ENCODE measurements at regions not wholly inside any gene's neighbourhood (a gene's known extent, or its start where the extent isn't known, plus 50 kb on each side); places are given as distances from the start of the nearest gene placed in this dataset.

DNA sequence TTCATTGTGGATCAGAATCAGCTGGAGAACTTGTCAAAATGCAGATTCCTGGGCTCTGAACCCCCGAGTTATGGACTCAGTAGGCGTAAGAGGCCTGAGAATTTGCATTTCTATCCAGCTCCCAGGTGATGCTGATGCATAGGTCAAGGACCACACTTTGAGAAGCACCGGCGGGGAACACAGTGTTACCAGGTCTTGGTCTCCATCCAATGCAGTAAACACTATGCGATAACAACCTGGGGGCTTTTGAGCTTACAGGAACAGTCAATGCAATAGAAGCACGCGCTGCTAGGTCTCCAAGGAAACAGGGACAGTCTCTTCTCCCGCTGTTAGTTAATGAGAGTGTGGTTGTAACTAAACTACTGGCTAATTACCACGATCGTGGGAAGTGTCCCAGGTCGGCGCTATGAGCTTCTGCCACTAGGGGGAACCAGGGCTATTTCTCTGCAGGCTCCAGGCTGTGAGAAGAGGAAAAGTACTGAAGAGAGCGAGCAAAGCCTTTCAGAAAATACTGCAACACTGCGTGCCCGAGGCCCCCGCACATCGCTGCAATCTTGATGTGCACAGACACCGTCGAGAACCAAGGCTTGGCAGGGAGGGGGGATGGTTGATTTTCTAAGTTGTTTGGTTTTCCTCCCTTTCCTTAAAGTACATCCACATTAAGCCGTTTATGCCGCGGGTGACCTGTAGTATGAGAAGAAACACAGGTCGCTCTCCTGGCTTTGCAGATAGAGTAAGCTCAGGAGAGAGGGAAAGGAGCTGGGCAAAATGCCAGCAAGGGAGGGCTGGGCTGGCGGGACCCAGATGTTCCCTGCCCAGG, 52.0 kb upstream of the KCNA1 start:
- peak; percentile 33 to 88 (median 71) for DNase-seq (ENCODE audit: low read depth in 2 of 3, low spot score in 2 of 3)

DNA sequence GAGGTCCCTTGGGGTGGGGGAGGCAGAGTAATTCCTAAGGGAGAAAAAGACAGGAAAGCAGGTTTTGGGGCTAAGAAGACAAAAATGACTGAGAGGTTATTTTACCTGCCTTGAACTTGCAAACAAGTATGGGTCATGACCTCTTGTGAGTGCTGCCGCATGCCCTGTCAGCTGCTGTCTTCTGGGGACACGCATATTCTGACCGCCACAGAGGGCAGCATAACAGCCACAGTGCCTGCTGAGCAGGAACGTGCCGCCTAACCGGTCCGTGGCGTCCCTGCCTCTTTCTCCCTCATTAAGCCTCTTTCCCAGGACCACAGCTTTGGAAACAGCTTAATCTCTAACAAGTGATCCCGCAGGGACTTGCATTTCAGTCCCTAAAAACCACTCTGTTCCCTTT, 51.3 kb upstream of the KCNA1 start:
- DNase-seq (ENCODE audit: low read depth in 2 of 3, low spot score in 2 of 3), result peak in 1 of 3 donors; percentile 16

DNA sequence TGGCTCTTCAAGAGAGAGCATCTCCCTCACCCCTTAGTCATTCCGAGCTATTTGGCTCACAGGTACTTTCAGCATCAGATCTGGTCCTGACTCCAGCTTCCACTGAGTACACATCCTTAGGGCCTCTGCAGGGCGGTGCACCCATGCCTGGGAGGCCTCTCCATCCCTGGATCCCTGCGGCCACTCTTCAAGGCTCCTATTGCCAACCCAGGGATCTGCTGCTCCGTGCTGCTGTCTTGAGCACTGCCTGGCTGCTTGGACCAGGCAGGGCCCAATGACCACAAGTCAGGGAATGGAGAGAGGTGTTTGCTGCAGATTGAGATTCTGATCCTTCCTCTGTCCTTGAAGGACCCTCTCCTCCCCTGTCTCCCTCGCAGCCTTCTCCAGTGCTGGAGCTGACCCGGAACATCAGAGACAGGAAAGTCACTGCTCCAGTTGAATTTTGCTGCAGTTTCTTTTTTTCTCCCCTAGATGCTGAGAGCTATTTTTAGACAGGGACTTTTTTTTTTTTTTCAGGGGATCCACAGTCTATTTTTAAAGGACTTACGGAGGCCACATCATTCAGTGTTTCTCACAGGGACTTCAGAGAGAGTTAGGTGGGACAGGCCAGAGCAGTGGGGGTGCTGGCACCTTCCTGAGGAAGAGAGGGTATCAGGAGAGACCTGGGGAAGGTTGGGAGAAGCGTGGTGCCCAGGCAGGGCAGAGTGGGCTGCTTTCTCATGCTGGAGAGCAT, 50.1 kb upstream of the KCNA1 start:
- DNase-seq (ENCODE audit: low read depth in 2 of 3, low spot score in 2 of 3), result no peak
